Adrenal gland (tissue), 5 donors: ENCODE measurements at regions not wholly inside any gene's neighbourhood (a gene's known extent, or its start where the extent isn't known, plus 50 kb on each side); places are given as distances from the start of the nearest gene placed in this dataset.

Experiments
- POLR2A ChIP-seq, 2 donors: fragments of 450-650 bp; IDR thresholded peaks; one replicate each; pipeline ENCODE4 v1.6.1; 2017; ENCODE audit warnings: antibody characterized with exemption in 2 of 2, mild to moderate bottlenecking in 2 of 2, moderate library complexity in 1 of 2
- TF ChIP-seq, protein P1 (sequence below), 6 experiments: fragments of 450-650 bp in 4 of 6; fragments of 200-600 bp in 2 of 6; sonication (generic) in 1 of 6; IDR thresholded peaks; 1 replicate in 5 of 6; 2 replicates in 1 of 6; pipeline versions ENCODE4 v1.5.1 to v1.8.0; 2016 to 2021; ENCODE audit warnings: antibody characterized with exemption in 6 of 6, mild to moderate bottlenecking in 2 of 6, moderate library complexity in 1 of 6
- donor health status: DM: no; HTN: no; CAD: no.

DNA sequence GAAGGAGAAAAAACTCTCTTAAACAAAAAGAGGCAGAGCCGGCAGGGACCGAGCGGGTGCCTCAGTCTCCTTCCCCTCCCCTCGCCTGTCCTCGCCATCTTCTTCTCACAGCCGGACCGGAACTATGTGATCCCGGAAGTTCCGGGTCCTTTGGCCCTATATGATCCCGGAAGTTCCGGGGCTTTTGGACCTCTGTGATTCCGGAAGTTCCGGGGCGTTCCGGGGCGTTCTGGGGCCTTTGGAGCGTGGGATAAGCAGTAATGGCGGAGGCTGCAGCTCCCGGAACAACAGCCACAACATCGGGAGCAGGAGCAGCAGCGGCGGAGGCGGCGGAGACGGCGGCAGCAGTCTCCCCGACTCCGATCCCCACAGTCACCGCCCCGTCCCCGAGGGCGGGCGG lies 98.9 kb upstream of the MED14 start:
- TF ChIP-seq, protein P1, sequence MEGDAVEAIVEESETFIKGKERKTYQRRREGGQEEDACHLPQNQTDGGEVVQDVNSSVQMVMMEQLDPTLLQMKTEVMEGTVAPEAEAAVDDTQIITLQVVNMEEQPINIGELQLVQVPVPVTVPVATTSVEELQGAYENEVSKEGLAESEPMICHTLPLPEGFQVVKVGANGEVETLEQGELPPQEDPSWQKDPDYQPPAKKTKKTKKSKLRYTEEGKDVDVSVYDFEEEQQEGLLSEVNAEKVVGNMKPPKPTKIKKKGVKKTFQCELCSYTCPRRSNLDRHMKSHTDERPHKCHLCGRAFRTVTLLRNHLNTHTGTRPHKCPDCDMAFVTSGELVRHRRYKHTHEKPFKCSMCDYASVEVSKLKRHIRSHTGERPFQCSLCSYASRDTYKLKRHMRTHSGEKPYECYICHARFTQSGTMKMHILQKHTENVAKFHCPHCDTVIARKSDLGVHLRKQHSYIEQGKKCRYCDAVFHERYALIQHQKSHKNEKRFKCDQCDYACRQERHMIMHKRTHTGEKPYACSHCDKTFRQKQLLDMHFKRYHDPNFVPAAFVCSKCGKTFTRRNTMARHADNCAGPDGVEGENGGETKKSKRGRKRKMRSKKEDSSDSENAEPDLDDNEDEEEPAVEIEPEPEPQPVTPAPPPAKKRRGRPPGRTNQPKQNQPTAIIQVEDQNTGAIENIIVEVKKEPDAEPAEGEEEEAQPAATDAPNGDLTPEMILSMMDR (IDR thresholded peaks at IDR 0.05) = no peak
- no peak for TF ChIP-seq POLR2A (IDR thresholded peaks at IDR 0.05)
